BE2C (cell line): ENCODE measurements at regions not wholly inside any gene's neighbourhood (a gene's known extent, or its start where the extent isn't known, plus 50 kb on each side); places are given as distances from the start of the nearest gene placed in this dataset.
"Not testable (repeated sequence)": the region's sequence is repeated elsewhere in the genome, so short reads cannot be mapped to it uniquely, and the experiment has no call there.

Experiments used
- DNase-seq: peaks from one replicate; pipeline ENCODE4 v3.0.0-alpha.2; 2020
- H3K27me3 ChIP-seq: fragments of 250-450 bp; sonication (Bioruptor Pico); 2 replicates; pipeline ENCODE4 v1.5.1; 2020; ENCODE audit warnings: mild to moderate bottlenecking
- H3K36me3 ChIP-seq: fragments of 250-450 bp; sonication (Bioruptor Pico); 2 replicates; pipeline ENCODE4 v1.5.1; 2020; ENCODE audit warnings: mild to moderate bottlenecking
- H3K4me1 ChIP-seq: fragments of 250-450 bp; sonication (Bioruptor Pico); 2 replicates; pipeline ENCODE4 v1.5.1; 2020
- H3K4me3 ChIP-seq: 2 replicates; pipeline ENCODE4 v1.5.1; 2011; ENCODE audit warnings: low read depth, low read length
- H3K9me3 ChIP-seq: fragments of 250-450 bp; sonication (Bioruptor Pico); 2 replicates; pipeline ENCODE4 v1.5.1; 2020
- TF ChIP-seq, protein P1 (sequence below): IDR thresholded peaks from 2 replicates; pipeline ENCODE4 v1.5.1; 2012; ENCODE audit warnings: mild to moderate bottlenecking, low read depth, low read length

DNA sequence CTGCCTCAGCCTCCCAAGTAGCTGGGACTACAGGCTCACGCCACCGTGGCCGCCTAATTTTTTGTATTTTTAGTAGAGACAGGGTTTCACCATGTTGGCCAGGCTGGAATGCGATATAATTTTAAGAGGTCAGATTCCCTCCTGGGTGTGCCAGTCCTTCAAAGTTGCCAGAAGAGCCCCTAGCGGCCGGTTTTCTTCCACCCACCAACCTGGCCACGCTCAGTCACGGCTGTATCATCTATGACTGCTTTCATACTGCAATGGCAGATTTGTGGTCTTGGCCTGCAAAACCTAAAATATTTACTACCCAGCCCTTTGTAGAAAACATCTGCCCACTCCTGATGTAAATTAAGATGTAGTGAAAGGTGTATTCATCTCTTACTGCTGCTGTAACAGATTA lies 117.5 kb upstream of the BASP1 start:
- Histone ChIP-seq H3K4me3 (no peak overlapping the region), H3K9me3 (no peaks in the 10 kb centered on the region), H3K27me3 (no peaks in the 10 kb centered on the region), H3K4me1 (no peaks in the 10 kb centered on the region), H3K36me3 (no peaks in the 10 kb centered on the region)
- TF ChIP-seq, protein P1, sequence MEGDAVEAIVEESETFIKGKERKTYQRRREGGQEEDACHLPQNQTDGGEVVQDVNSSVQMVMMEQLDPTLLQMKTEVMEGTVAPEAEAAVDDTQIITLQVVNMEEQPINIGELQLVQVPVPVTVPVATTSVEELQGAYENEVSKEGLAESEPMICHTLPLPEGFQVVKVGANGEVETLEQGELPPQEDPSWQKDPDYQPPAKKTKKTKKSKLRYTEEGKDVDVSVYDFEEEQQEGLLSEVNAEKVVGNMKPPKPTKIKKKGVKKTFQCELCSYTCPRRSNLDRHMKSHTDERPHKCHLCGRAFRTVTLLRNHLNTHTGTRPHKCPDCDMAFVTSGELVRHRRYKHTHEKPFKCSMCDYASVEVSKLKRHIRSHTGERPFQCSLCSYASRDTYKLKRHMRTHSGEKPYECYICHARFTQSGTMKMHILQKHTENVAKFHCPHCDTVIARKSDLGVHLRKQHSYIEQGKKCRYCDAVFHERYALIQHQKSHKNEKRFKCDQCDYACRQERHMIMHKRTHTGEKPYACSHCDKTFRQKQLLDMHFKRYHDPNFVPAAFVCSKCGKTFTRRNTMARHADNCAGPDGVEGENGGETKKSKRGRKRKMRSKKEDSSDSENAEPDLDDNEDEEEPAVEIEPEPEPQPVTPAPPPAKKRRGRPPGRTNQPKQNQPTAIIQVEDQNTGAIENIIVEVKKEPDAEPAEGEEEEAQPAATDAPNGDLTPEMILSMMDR, result no peak
- DNase-seq, result no peak

- Histone ChIP-seq H3K9me3 (no peaks in the 10 kb centered on the region), H3K36me3 (no peaks in the 10 kb centered on the region), H3K27me3 (no peaks in the 10 kb centered on the region), H3K4me1 (no peaks in the 10 kb centered on the region), H3K4me3 (no peak overlapping the region)
- TF ChIP-seq, protein P1, result no peak
- no peak for DNase-seq
These were observed 114.0 kb upstream of the BASP1 start for GRCh38 chr5:17103461-17103860.

DNA sequence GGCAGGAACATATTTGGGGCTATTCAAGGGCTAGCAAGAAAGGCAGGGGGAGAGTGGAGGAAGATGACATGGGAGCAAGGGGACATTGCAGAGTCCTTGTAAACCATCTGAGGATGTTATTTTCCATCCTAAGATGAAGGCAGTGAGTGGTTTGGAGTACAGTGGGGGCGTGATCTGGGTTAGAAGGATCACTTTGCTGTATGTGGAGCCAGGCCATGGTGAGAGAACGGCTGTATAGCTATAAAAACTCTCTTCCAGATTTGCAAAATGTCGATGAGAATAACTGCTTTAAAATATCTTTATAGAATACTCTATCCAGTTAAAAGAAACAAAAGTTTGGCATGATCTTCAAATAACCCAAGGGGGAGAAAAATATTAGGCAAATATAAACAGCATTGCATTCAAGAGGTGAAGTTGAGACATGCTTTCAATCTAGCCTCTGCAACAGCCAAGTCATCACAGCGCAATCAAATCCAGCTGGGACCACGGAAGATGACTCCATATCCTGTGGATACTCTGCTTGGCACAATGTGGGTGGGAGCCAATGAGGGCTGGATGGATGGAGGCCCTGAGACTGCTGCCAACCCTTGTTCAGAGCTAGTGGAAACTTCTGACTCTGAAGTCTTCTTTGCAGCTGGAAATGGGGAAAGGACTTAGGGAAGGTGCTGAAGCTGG lies 111.5 kb upstream of the BASP1 start:
- DNase-seq, result no peak
- Histone ChIP-seq H3K4me3 (no peak overlapping the region), H3K27me3 (no peaks in the 10 kb centered on the region), H3K4me1 (no peaks in the 10 kb centered on the region), H3K36me3 (no peaks in the 10 kb centered on the region), H3K9me3 (no peaks in the 10 kb centered on the region)
- TF ChIP-seq, protein P1, result no peak

- H3K36me3 ChIP-seq, result no peaks in the 10 kb centered on the region
- TF ChIP-seq, protein P1, result no peak
- H3K4me3 ChIP-seq, result no peak overlapping the region
- no peak for DNase-seq
- no peaks in the 10 kb centered on the region for H3K27me3 ChIP-seq
- H3K4me1 ChIP-seq, result no peaks in the 10 kb centered on the region
- no peaks in the 10 kb centered on the region for H3K9me3 ChIP-seq
These were observed 110.9 kb upstream of the BASP1 start for GRCh38 chr5:17106521-17106920.

DNA sequence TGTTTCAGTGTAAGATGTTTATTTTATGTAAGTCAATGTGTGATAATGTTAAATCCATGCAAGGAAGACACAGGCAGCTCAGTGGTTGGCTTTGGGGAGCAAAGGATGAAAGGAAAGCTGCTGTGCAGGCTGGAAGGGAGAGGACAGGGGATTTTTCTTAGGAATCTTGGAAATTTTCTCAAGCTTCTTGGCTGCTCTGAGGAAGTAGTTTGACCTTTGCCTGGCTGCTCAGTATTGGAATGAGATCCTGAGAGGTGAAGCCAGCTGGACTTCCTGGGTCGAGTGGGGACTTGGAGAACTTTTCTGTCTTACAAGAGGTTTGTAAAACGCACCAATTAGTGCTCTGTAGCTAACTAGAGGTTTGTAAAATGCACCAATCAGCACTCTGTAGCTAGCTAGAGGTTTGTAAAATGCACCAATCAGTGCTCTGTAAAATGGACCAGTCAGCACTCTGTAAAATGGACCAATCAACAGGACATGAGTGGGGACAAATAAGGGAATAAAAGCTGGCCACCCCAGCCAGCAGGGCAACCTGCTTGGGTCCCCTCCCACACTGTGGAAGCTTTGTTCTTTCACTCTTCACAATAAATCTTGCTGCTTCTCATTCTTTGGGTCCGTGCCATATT lies 105.2 kb upstream of the BASP1 start:
- H3K9me3 ChIP-seq, H3K4me1 ChIP-seq, H3K36me3 ChIP-seq, DNase-seq, H3K4me3 ChIP-seq, H3K27me3 ChIP-seq: not testable (repeated sequence)

GRCh38 chr5:17113174-17113958 lies 104.1 kb upstream of the BASP1 start:
- TF ChIP-seq, protein P1, result no peak
- H3K27me3 ChIP-seq, result no peaks in the 10 kb centered on the region
- H3K36me3 ChIP-seq, result no peaks in the 10 kb centered on the region
- DNase-seq, result no peak
- no peak overlapping the region for H3K4me3 ChIP-seq
- no peaks in the 10 kb centered on the region for H3K9me3 ChIP-seq
- no peaks in the 10 kb centered on the region for H3K4me1 ChIP-seq
